ENCODE measurements at regions not wholly inside any gene's neighbourhood (a gene's known extent, or its start where the extent isn't known, plus 50 kb on each side); places are given as distances from the start of the nearest gene placed in this dataset.
"Not testable (repeated sequence)": the region's sequence is repeated elsewhere in the genome, so short reads cannot be mapped to it uniquely, and the experiment has no call there.

- DNase-seq (ENCODE audit: low read depth) = not testable (repeated sequence)
These were observed 530.6 kb downstream of the TTLL7 start for GRCh38 chr1:83468336-83468735.

GRCh38 chr1:83457735-83458248 lies 541.1 kb downstream of the TTLL7 start:
- not testable (repeated sequence) for DNase-seq (ENCODE audit: low read depth)

- DNase-seq (ENCODE audit: low read depth) = not testable (repeated sequence)
These were observed 541.7 kb downstream of the TTLL7 start for GRCh38 chr1:83457281-83457680.

GRCh38 chr1:83455753-83456152 lies 543.2 kb downstream of the TTLL7 start:
- DNase-seq (ENCODE audit: low read depth) = not testable (repeated sequence)

- not testable (repeated sequence) for DNase-seq (ENCODE audit: low read depth)
These were observed 553.1 kb downstream of the TTLL7 start for GRCh38 chr1:83445873-83446272.

GRCh38 chr1:83442412-83442811 lies 556.5 kb downstream of the TTLL7 start:
- DNase-seq (ENCODE audit: low read depth) = not testable (repeated sequence)

GRCh38 chr1:83440586-83440985 lies 558.3 kb downstream of the TTLL7 start:
- DNase-seq (ENCODE audit: low read depth) = not testable (repeated sequence)

- DNase-seq (ENCODE audit: low read depth) = not testable (repeated sequence)
These were observed 558.9 kb downstream of the TTLL7 start for GRCh38 chr1:83440021-83440420.

GRCh38 chr1:83438316-83438715 lies 560.6 kb downstream of the TTLL7 start:
- not testable (repeated sequence) for DNase-seq (ENCODE audit: low read depth)

- DNase-seq (ENCODE audit: low read depth) = not testable (repeated sequence)
These were observed 563.6 kb downstream of the TTLL7 start for GRCh38 chr1:83435336-83435735.

- not testable (repeated sequence) for DNase-seq (ENCODE audit: low read depth)
These were observed 571.4 kb downstream of the TTLL7 start for GRCh38 chr1:83427566-83427965.

- DNase-seq (ENCODE audit: low read depth) = not testable (repeated sequence)
These were observed 575.5 kb downstream of the TTLL7 start for GRCh38 chr1:83423382-83423781.

GRCh38 chr1:83418558-83418957 lies 580.4 kb downstream of the TTLL7 start:
- no peak for DNase-seq (ENCODE audit: low read depth)

- not testable (repeated sequence) for DNase-seq (ENCODE audit: low read depth)
These were observed 585.2 kb downstream of the TTLL7 start for GRCh38 chr1:83413839-83414107.

GRCh38 chr1:83410746-83411413 lies 588.1 kb downstream of the TTLL7 start:
- DNase-seq (ENCODE audit: low read depth) = not testable (repeated sequence)

- DNase-seq (ENCODE audit: low read depth) = not testable (repeated sequence)
These were observed 592.1 kb downstream of the TTLL7 start for GRCh38 chr1:83406693-83407371.

- not testable (repeated sequence) for DNase-seq (ENCODE audit: low read depth)
These were observed 593.1 kb downstream of the TTLL7 start for GRCh38 chr1:83405789-83406188.

- not testable (repeated sequence) for DNase-seq (ENCODE audit: low read depth)
These were observed 595.4 kb downstream of the TTLL7 start for GRCh38 chr1:83403500-83403899.

GRCh38 chr1:83401146-83401545 lies 597.8 kb downstream of the TTLL7 start:
- DNase-seq (ENCODE audit: low read depth) = not testable (repeated sequence)

- not testable (repeated sequence) for DNase-seq (ENCODE audit: low read depth)
These were observed 598.8 kb downstream of the TTLL7 start for GRCh38 chr1:83400173-83400572.

- not testable (repeated sequence) for DNase-seq (ENCODE audit: low read depth)
These were observed 600.8 kb downstream of the TTLL7 start for GRCh38 chr1:83398125-83398524.

- not testable (repeated sequence) for DNase-seq (ENCODE audit: low read depth)
These were observed 603.8 kb downstream of the TTLL7 start for GRCh38 chr1:83395130-83395529.

- DNase-seq (ENCODE audit: low read depth) = not testable (repeated sequence)
These were observed 612.0 kb downstream of the TTLL7 start for GRCh38 chr1:83386946-83387345.

Data from HS-27A (cell line).